Psoas muscle (tissue), 7 donors: ENCODE measurements at regions not wholly inside any gene's neighbourhood (a gene's known extent, or its start where the extent isn't known, plus 50 kb on each side); places are given as distances from the start of the nearest gene placed in this dataset.

ENCODE experiments used
- ATAC-seq, 4 donors: fragments of 200-7000 bp; cut with Tn5 transposase; one replicate each; pipeline ENCODE4 v1.9.1; 2020; ENCODE audit warnings: moderate library complexity in 3 of 4, mild to moderate bottlenecking in 2 of 4
- DNase-seq, 2 donors: peaks; one replicate each; pipeline ENCODE4 v3.0.0-alpha.2; 2020
- H3K27ac ChIP-seq: fragments of 200-600 bp; one replicate; pipeline ENCODE4 v1.8.0; 2022
- H3K27me3 ChIP-seq, 3 donors: fragments of 200-600 bp in 1 of 3; one replicate each; pipeline versions ENCODE4 v1.6.1 to v1.8.0; 2013 to 2022; ENCODE audit warnings: low read length in 2 of 3, mild to moderate bottlenecking in 2 of 3, moderate library complexity in 1 of 3; ENCODE audit not compliant: insufficient read depth in 3 of 3
- H3K36me3 ChIP-seq, 2 donors: fragments of 200-600 bp in 1 of 2; one replicate each; pipeline versions ENCODE4 v1.6.1 to v1.8.0; 2013 to 2022; ENCODE audit warnings: low read depth in 1 of 2, mild to moderate bottlenecking in 1 of 2, moderate library complexity in 1 of 2; ENCODE audit not compliant: insufficient read depth in 1 of 2
- H3K4me1 ChIP-seq: fragments of 200-600 bp; one replicate; pipeline ENCODE4 v1.8.0; 2022
- H3K4me3 ChIP-seq: fragments of 200-600 bp; one replicate; pipeline ENCODE4 v1.8.0; 2022; ENCODE audit warnings: mild to moderate bottlenecking
- H3K9me3 ChIP-seq: fragments of 200-600 bp; one replicate; pipeline ENCODE4 v1.8.0; 2022
- WGBS, 3 donors: extraction: QIAGEN DNeasy Blood & Tissue Kit; methylation state at CpG; one replicate each; pipeline versions ENCODE4 v1.1.6 to v1.1.7; 2013; 5-methylcytosine and 5-hydroxymethylcytosine counted together
- intact Hi-C, 2 donors: fragments of 100-400 bp; cut with DNase I; formaldehyde crosslinking; loops; one replicate each; pipeline versions ENCODE4 v1.11.0 to v1.14.2; 2022
- TF ChIP-seq, protein P1 (sequence below): fragments of 200-600 bp; IDR thresholded peaks from one replicate; pipeline ENCODE4 v1.8.0; 2022; ENCODE audit warnings: antibody characterized with exemption
- donor health status: healthy with polysubstance abuse.
- donor health status: DM: no; HTN: no; CAD: no; lungs with moderate emphysema.
- donor health status: Bipolar disorder and iron deficiency.
- donor health status: healthy.
- donor health status: DM: yes; HTN: yes; CAD: no.
- donor health status: DM: no; HTN: no; CAD: no.
- donor health status: DM: yes; HTN: yes; CAD: no.

DNA sequence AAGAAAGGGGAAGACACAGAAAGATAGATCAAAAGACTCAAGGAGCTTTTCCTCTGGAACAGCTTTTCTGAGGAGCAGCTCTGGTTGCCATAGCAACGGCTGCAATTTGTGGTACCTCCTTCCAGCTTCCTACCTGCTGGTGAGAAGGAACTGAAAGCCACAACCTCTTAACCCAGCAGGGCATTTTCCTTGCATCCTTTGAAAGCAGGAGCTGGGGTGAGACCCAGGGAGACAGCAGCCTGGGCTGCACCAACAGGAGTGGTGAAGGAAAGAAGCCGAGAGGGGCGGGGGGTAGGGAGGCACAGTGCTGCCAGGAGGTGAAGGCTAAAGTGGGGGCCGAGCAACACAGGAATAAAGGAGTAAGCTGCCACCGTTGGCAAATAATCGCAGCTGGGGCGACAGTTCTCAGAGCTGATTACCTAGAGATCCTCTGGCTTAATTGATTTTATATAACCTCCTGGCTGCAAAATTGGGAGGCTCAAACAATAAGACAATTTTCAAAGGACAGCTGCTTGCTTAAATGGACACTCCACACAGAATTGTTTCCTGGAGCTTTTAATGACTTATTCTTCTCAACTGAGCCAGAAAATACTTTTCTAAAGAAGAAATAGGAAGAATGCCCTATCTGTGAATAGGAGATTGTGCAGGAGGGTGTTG lies 129.4 kb downstream of the RPAP3 start:
- Histone ChIP-seq H3K36me3 (no peaks in the 10 kb centered on the region), H3K9me3 (no peaks in the 10 kb centered on the region), H3K27me3 (peaks cover 0 to 5% (median 3%) of the 10 kb centered on the region in 3 donors), H3K4me1 (no peaks in the 10 kb centered on the region), H3K4me3 (no peak overlapping the region), H3K27ac (no peak overlapping the region)
- no peak for ATAC-seq
- WGBS, 3 donors = 20 to 30% (median 26%) methylated on average over 7 of the region's 7 CpGs
- TF ChIP-seq, protein P1, sequence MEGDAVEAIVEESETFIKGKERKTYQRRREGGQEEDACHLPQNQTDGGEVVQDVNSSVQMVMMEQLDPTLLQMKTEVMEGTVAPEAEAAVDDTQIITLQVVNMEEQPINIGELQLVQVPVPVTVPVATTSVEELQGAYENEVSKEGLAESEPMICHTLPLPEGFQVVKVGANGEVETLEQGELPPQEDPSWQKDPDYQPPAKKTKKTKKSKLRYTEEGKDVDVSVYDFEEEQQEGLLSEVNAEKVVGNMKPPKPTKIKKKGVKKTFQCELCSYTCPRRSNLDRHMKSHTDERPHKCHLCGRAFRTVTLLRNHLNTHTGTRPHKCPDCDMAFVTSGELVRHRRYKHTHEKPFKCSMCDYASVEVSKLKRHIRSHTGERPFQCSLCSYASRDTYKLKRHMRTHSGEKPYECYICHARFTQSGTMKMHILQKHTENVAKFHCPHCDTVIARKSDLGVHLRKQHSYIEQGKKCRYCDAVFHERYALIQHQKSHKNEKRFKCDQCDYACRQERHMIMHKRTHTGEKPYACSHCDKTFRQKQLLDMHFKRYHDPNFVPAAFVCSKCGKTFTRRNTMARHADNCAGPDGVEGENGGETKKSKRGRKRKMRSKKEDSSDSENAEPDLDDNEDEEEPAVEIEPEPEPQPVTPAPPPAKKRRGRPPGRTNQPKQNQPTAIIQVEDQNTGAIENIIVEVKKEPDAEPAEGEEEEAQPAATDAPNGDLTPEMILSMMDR = no peak
- DNase-seq = no peak
- intact Hi-C loops = no loop called here

DNA sequence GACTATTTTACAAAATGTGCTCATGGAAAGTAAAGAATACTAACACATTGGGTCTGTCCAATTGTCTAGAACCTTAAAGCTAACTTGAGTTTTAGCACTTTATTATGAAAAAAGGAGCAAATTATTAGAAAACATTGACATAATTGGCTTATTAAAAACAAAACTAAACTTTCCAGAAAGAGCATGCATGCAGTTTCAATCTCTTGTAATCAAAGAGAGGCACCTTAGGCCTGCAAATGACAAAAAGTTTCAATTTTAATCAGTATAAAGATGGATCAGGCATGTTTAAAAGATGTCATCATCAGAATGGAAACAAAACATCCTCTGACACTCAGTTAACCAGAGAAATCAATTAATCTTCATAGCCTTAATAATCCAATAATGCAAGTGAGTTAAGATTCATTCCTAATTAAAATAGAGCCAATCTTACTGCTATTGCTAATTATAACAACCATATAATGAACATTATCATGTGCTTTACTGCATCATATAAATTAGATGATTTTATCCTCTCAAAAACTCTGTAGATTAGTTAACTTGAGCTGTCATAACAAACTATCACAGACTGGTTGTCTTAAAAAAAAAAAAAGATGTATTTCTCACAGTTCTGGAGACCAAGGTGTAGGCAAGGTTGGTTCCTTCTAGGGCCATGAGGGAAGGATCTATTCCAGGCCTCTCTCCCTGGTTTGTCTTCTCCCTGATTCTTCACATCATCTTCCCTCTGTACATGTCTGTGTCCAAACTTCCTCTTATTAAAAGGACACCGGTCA lies 131.4 kb downstream of the RPAP3 start:
- H3K27ac ChIP-seq = no peak overlapping the region
- TF ChIP-seq, protein P1 = no peak
- H3K27me3 ChIP-seq = peaks cover 0 to 5% (median 3%) of the 10 kb centered on the region in 3 donors
- intact Hi-C loops = no loop called here
- H3K4me3 ChIP-seq = no peak overlapping the region
- 40 to 58% (median 40%) methylated on average over 1 of the region's 1 CpG for WGBS, 3 donors
- no peaks in the 10 kb centered on the region for H3K9me3 ChIP-seq
- no peak for DNase-seq
- ATAC-seq = no peak
- no peaks in the 10 kb centered on the region for H3K4me1 ChIP-seq
- H3K36me3 ChIP-seq = no peaks in the 10 kb centered on the region

DNA sequence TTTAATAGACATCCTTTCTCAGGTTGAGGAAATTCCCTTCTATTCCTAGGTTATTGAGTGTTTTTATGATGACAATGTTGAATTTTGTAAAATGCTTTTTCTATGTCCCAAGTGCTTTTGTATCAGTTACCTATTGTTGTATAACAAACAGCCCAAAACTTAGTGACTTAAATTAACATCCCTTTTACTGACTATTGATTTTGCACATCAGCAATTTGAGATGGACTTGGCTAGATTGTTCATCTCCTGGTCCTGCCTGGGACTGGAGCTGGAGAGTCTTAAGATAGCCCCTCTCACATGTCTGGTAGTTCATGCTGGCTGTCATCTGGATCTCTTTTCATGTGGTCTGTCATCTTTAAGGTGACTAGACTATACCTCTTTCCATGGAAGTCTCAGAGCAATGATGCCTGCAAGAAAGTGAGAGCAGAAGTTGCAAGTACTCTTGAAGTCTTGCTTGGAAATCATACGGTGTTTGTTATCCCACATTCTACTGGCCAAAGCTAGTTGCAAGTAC lies 132.6 kb downstream of the RPAP3 start:
- no peak for DNase-seq
- intact Hi-C loops = no loop called here
- TF ChIP-seq, protein P1 = no peak
- WGBS, 3 donors = 83 to 91% (median 91%) methylated on average over 1 of the region's 1 CpG
- Histone ChIP-seq H3K4me1 (no peaks in the 10 kb centered on the region), H3K4me3 (no peak overlapping the region), H3K27me3 (peaks cover 0 to 3% (median 1%) of the 10 kb centered on the region in 3 donors), H3K9me3 (no peaks in the 10 kb centered on the region), H3K27ac (no peak overlapping the region), H3K36me3 (no peaks in the 10 kb centered on the region)
- ATAC-seq = no peak

DNA sequence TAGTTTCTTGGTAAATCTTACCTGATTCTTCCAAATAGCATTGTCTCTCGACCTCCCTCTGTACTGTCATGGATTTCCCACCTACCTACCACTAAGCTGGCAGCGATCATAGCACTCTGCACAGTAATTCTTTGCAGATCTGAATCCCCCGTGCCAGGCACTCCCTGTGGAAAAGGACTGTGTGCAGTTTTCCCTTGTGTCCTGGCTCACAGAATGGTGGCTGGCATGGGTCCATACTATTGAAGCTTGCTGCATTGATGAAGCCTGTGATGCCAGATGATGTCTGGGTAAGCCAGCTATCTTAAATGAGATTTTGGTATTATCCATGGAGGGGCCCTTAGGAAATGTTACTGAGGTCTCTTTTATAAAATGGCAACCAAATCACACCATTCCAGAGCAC lies 135.7 kb downstream of the RPAP3 start:
- no peak overlapping the region for H3K4me3 ChIP-seq
- ATAC-seq (no peak), DNase-seq (no peak)
- H3K9me3 ChIP-seq = no peaks in the 10 kb centered on the region
- intact Hi-C loops = no loop called here
- H3K27me3 ChIP-seq = peaks cover 0 to 2% (median 0%) of the 10 kb centered on the region in 3 donors
- no peak overlapping the region for H3K27ac ChIP-seq
- WGBS, 3 donors = 55 to 67% (median 61%) methylated on average over 3 of the region's 3 CpGs
- H3K4me1 ChIP-seq = no peaks in the 10 kb centered on the region
- no peaks in the 10 kb centered on the region for H3K36me3 ChIP-seq
- TF ChIP-seq, protein P1 = no peak
